HK-2 (cell line): ENCODE measurements at regions not wholly inside any gene's neighbourhood (a gene's known extent, or its start where the extent isn't known, plus 50 kb on each side); places are given as distances from the start of the nearest gene placed in this dataset.
"Not testable (repeated sequence)": the region's sequence is repeated elsewhere in the genome, so short reads cannot be mapped to it uniquely, and the experiment has no call there.

ENCODE experiments used
- DNase-seq: peaks from one replicate; pipeline ENCODE4 v3.0.0-alpha.2; 2018; ENCODE audit not compliant: unreplicated experiment

DNA sequence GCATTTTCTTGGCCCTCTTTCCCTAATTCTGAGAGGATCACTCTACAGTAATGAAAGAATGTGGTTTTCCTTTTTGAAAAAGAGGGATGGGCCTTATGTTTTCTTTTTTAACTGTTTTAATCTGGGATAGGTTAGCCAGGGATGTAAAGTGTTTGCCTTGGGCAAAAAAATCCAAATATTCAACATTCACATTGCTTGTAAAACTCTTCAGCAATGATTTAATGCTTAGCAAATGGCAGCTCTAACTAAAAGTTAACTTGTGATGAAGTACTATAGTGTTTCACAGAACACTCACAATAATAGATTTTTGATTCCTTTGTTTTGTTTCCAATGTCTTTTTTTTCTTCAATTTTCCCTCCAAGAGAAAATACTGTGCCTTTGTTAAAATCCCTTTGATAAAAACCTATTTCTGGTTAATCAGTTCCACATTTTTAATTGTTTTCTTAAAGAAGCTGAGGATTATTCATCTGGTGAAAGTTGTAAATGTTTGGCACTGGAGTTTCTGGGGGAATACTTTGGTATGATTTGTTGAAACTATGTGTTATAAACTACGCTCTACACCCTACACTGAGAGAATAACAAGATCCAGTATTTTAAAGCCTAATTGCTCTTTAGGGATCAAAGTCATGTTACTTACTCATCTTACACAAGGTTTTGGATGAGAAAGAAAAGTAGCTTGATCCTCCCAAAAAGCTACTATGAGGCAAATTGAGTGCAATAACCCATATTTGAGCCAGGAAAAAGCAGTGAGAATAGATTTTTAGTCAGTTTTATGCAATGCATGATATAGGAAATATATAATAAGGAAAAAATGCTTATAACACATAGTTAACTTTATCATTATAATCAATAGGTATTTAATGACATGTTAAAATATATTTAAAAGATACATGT, 335.8 kb downstream of the EPHA7 start:
- DNase-seq = no peak

DNA sequence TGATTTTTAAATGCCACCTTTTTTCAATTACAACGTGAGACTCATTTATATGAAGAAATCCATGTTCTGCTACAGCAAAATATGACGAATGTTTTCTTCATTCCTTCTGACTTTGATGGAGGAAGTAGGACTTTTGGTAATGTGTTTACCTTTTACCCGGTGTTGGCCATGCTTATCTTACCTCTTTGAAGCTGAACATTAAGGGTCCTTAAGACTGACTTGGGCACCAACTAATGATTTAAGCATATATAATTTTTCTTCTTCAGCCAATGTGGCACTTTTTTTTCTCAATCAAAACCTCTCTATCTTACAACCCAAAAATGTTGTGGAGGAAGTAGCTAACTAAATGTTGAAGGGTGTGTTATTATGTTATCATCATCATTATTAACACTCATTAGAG, 337.5 kb downstream of the EPHA7 start:
- no peak for DNase-seq

DNA sequence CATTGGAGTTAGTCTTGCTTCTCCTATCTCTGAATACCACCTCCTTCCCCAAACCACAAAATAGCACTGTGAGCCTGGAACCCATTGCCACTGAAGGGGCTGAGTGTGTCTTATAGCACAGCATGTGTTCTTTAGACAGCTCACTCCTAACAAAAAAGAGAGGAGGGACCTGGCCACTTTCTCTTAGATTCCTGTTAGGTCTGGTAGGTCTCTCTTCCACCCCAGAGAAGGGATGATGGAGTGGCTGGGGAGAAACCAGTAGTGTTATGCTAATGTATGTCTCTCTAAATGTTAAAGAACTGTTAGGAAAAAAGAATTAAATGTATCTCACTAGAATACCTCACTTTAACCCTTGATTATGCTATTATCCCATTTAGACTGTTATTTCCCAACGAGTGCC, 340.3 kb downstream of the EPHA7 start:
- DNase-seq = no peak

DNA sequence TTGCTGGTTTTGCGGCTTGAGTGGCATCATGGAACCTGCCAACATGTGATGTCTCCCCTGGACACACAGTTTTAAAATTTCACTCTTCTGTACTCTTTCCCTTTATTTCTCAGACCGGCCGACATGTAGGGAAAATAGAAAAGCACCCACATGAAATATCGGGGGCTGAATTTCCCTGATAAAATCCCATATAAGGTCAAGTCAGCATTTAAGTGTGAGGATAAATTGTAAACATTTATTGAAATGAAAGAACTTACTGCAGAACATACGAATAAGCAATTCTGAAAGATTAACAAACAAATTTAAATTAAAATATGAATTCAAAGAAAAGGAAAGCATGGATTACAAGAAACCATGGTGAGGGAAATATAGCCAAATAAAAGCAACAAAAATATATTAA, 345.5 kb downstream of the EPHA7 start:
- no peak for DNase-seq

DNA sequence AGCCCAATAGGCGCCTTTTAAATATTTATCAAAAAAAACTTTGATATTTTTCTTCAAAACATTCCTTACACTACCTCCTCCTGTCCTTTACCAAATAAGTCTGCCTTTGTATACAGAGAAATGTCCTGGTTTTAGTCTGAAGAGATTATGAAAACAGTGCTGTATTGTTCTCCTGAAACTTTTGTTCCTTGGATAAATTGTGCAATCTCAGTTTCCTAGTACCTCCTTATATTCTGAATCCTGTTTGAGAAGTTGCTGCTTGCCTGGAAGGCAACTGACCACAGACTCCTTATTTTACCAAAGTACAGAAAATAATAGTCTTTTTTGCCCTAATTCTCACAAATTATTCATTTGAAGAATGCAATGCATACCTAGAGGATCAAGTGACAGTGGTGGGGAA, 349.5 kb downstream of the EPHA7 start:
- no peak for DNase-seq

DNA sequence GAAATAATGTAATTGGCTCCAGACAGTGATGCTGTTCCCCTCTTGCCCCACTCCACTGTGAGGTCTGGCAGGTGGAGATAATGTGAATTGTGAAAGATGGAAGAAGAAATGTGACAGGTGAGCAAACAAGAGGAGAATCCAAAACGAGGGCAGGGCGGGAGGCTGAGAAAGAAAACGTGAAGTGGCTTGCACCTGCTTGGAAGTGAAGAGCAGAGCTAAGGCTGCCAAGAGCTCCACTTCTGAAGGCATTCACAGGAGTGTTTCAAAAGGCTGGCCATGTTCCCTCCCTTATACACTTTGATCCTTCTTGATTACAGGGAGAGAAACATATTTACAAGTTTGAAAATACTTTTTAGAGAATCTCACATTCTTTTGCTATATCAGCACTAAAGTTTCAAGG, 359.4 kb downstream of the EPHA7 start:
- DNase-seq = no peak

DNA sequence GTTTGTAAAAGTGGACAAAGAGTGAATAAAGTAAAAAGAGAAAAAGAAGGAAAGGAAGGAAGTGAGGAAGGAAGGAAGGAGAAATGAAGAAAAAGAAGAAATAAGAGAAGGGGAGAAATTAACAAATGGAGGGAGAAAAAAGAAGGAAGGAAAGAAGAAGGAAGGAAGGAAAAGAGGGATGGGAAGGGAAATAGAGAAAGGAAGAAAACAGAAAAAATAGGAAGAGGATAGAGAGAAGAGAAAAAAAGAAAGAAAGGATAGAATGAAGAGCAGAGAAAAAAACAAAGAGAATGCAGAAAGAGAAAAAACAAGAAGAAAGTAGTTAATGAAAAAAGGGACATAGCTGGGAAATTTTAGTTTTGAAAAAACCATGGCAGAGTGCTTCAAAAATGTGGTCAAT, 361.8 kb downstream of the EPHA7 start:
- no peak for DNase-seq

DNA sequence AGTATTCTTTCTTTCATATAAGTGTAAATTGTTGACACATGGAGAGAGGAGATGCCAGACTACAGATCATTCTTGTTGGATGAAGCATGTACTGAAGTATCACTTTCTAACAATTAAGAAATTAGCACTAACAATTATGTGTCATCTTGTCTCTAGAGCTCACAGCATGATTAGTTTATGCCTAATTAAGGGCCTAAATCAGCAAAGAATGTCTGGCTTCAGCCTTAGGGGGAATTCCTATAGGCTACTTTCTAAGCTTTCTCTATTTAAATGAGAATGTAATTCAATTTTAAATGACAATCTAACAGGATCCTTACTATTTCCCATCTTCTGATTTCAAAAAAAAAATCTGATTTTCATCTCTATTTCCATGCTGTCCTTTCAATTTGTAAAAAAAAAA, 371.0 kb downstream of the EPHA7 start:
- DNase-seq = no peak

DNA sequence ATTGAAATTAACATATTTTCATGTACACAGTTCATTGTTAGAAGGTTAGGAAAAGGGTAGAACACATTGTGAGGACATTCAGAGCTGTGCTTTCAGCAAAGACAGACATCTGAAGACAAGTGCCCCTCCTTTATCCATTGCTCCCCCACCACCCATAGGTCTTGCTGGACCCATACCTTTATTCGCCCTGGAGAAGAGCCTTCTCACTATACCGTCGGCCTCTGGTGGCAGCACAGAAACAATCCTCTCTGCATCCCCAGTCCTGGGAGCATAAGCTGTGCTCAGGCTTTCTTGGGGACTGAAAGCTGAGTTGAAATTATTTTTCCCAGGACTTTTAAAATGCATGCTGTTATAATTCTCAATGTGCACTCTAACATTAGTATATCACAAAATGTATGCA, 372.3 kb downstream of the EPHA7 start:
- DNase-seq = no peak

DNA sequence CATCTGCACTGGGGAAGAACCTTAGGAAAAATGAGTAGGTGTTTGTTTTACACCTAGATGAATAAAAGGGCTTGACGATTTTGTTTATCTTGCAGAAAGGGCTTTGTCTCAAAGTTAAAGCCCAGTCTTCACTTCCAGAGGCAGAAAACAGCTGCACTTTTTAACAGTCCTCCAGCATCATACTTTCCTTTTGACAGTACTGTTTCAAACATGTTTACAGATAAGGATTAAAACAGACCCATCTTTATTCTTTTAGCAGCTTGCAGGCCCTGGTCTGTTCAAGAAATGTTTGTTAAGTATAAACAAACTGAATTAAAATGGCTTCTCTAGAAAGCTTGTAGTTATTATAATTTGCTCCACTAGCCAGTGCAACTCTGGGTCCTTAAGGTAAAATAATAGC, 374.2 kb downstream of the EPHA7 start:
- DNase-seq = no peak

DNA sequence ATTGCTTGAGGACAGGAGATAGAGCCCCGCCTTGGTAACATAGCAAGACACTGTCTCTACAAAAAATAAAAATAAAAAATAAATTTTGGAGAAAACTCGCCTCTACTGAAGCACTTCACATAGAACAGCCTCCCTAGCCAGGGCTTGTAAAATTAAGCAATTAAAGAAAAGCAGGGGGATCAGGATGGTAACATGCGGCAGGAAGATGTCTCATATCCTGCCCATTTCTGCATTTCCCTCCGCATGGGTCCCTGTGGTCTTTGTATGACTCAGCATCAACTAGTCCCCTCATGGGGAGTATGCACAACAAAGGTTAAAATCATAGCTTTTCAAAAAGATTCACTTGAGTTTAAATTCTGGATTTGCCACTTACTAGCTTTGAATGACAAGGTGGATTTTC, 379.0 kb downstream of the EPHA7 start:
- DNase-seq = no peak

DNA sequence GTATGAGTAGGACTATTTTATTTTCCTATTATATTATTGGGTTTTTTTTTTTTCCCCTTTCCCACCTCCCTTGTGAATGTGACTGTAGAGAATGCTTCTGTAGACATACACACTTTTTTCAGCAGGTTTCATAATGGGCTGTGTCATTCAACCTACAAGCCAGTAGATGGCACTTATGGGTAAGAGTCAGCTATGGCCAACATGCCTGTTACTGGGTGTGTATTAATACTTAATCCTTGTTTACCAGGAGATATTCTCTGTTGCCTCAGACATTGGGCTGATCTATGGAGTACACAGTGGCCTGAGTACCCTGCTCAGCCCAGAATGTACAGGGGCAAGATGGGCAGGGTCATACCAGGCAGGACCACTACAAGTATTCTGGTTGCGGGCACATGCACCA, 382.5 kb downstream of the EPHA7 start:
- no peak for DNase-seq

DNA sequence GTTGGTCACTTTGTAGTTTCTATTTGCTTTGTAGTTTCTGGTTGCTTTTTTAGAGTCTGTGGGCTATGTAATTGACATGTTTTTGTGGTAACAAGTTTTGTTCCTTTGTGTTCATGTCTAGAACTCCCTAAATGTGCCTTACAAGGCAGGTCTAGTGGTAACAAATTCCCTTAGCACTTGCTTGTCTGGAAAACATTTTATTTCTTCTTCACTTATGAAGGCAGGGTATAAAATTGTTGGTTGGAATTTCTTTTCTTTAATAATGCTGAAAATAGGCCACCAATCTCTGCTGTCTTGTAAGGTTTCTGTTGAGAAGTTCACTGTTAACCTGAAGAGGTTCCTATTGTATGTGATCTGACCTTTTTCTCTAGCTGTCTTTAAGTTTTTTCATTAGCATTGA, 383.6 kb downstream of the EPHA7 start:
- no peak for DNase-seq

DNA sequence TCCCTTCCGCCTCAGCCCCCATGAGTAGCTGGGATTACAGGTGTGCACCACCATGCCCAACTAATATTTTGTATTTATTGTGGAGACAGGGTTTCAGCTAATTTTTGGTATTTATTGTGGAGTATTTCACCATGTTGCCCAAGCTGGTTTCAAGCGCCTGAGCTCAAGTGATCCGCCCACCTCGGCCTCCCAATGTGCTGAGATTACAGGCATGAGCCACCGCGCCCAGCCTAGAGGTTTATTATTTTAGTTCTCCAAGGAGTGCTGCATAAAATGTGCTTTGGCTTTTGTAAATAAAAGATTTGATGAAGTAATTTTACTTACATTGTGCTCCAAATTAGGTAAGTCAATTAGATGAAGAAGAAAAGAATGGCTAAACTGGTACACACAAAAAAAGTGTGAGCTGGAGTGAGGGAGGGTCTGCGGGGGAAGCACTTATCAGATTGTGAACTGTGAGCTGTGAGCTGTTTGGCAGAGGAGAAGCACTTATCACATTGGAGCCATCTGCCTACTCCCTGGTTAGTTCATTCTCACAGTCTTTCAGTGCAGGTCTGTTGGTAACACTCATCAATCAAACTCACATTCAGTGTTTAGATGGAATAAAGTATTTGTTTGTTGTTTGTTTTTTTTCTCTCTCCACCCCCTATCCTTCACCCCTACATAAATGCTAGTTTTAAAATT, 398.0 kb downstream of the EPHA7 start:
- DNase-seq = no peak

DNA sequence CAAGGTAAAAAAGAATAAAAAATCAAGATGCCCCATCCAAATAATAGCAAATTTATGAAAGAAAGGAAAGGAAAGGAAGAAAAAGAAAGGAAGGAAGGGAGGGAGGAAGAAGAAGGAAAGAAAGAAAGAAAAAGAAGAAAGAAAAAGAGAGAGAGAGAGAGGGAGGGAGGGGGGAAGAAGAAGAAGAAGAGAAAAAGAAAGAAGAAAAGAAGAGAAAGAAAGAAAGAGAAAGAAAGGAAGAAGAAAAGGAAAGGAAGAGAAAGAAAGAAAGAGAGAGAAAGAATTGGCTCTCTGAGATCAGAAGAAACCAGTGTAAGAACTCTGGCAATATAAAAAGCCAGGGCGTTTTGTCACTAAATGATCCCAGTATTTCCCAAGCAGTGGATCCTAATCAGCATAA, 401.7 kb downstream of the EPHA7 start:
- no peak for DNase-seq

DNA sequence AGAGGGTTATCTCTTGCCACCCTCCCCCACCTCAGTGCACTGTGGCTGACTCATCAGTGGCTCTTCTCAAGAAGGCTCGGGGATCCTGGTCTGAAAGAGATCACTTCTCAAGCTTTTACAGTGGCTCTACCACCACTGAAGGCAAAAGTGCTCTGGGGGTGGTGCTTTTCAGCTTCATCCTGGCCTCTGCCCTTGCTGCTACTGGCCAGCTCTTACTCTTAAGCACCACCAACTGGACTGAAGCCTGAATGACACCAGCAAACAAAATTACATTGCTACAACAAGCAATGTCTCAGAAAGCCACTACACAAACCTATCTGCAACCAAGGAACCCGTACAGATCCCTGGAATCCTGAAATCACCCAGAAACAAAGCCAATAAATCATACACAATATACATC, 402.1 kb downstream of the EPHA7 start:
- DNase-seq = no peak

DNA sequence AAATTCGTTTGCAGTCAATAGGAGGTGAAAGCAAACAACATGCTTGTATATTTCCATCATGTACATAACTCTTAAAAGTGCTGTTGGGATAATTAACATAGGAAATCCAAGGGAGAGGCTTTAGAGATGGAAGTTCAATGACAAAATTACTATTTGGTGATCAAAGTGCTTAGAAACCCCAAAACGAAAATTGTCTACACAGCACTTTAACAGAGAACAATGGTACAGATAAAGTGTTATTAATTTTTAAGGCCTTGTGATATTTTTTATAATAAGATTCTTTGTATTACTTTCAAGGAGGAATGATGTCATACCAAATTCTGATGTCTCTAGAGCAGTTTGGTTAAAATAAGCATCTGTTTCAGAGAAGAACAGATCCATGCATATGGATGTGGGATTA, 406.3 kb downstream of the EPHA7 start:
- no peak for DNase-seq

DNA sequence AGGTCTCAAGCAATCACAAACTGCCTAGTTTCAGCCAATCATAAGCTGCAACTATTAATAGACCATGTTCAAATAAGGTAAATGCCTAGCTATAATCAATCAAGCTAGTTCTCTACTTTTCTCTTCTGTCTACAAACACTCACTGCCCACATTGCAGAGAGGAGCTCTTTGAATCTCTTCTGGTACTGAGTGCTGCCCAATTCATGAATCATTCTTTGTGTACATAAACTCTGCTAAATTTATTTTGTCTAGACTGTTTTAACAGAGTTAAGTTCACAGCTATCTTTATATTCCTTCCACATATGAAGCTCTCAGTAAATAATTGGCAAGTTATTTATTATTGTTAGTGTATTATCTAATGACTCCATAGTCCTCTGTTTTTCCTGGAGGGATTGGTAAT, 411.0 kb downstream of the EPHA7 start:
- DNase-seq = no peak

DNA sequence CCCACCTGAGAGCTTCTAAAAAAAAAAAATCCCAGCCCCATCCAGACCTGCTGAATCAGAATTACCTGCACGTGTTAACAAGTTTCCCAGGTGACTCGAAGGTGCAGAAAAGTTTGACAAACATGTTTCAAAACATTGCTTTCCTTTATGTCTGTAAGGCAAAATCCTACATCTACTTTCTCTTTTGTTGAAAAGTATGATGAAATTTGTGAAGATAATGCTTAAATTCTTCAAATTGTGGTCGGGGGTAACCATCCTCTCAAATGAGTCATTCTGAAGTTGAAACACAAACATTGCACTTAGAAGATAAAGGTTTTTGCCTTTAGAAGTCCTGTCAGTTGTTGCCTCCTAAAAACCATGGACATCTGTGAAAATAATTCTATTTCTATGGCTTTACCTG, 429.7 kb downstream of the EPHA7 start:
- DNase-seq = no peak

DNA sequence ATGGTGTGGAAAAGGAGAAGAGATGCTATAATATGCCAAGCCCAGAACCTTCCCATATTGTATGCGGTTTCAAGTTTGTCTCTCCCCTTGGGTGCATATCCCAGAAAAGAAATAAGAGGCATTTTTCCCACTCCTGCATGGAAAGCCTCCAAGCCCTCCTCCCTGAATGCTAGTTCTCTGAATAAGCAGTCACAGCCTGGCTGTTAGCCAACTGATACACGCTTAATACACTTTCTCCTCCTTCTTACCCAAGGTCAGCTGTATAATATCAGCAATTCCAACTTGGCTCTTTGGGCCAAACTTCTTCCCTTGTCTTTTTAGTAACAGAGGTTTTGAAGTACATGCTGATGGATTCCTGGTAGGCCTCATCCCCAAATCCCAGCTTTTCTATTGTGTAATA, 440.1 kb downstream of the EPHA7 start:
- DNase-seq = no peak

DNA sequence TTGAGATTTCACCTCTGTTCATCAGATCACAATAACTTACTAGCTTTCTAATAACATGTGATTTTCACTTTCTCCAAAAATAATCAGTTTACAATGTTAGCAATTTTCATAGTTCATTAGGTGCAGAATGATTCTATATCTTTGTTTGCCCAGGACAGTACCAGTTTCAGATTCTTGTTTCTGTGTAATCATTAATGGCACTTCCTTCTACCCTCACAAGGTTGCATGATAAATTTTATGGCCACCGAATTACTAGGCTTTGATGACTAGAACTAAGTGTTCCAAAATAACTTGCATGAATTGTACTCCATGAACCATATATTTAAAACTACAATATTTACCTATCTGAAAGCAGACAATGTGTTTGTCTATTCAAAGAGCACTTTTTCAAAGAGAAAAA, 442.3 kb downstream of the EPHA7 start:
- no peak for DNase-seq

DNA sequence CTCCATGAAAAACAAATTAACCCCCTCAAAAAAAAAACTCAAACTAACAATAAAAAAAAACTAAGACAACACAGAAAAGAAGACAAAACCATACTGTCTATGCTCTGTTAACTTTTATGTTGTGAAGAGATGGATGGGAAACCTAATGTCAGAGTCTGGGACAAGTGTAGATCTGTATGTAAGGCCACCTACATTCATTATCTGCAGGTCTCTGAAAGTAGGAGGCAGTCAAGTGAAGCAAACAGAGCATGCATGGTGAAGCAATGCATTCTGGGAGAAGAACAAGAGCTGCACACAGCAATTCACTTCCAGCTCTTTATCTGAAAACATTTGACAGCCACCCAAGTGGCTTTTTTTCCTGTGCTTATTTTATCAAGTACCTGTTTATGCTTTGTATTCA, 452.0 kb downstream of the EPHA7 start:
- no peak for DNase-seq

DNA sequence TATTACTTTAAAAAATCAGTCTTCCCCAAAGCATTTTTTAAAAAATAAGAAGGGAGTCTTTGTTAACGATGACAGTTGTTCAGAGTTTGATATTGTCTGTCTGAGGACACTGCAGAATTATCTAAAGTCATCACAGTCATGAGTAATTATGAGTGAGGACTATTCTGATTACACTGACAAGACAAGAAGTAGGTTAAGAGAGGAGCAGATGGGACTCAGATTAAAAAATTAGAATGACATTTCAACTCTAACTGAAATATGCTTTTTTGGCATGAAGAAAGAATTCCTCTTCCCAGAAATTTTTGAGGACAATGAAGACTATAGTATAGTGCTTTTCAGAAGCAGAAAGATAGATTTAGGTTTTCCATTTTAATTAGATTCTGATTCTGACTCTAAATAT, 456.5 kb downstream of the EPHA7 start:
- DNase-seq = no peak

DNA sequence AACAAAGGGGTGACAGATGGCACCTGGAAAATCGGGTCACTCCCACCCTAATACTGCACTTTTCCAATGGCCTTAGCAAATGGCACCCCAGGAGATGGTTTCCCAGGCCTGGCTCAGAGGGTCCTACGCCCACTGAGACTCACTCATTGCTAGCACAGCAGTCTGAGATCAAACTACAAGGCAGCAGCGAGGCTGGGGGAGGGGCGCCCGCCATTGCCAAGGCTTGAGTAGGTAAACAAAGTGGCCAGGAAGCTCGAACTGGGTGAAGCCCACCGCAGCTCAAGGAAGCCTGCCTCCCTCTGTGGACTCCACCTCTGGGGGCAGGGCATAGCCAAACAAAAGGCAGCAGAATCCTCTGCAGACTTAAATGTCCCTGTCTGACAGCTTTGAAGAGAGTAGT, 467.2 kb downstream of the EPHA7 start:
- DNase-seq = not testable (repeated sequence)
